GM23338 (cell line): ENCODE measurements at regions not wholly inside any gene's neighbourhood (a gene's known extent, or its start where the extent isn't known, plus 50 kb on each side); places are given as distances from the start of the nearest gene placed in this dataset.

Source experiments
- ATAC-seq: fragments of 200-7000 bp; cut with Tn5 transposase; 3 replicates; pipeline ENCODE4 v1.9.1; 2020
- DNase-seq: peaks from one replicate; pipeline ENCODE4 v3.0.0-alpha.2; 2015; ENCODE audit warnings: low spot score
- H2AFZ ChIP-seq: fragments of 200-600 bp; sonication (generic); 2 replicates; pipeline ENCODE4 v1.8.0; 2016; ENCODE audit warnings: antibody characterized with exemption, mild to moderate bottlenecking, moderate library complexity
- H3F3A ChIP-seq: fragments of 200-600 bp; sonication (generic); replicated peaks from 2 replicates; pipeline ENCODE4 v1.8.0; 2017; ENCODE audit warnings: antibody characterized with exemption, mixed run types, low read depth
- H3K27ac ChIP-seq: fragments of 200-600 bp; sonication (generic); 2 replicates; pipeline ENCODE4 v1.6.1; 2016; ENCODE audit warnings: low read depth
- H3K27me3 ChIP-seq: fragments of 200-600 bp; sonication (generic); 2 replicates; pipeline ENCODE4 v1.8.0; 2016; ENCODE audit warnings: mild to moderate bottlenecking, mixed run types, moderate library complexity; ENCODE audit not compliant: insufficient read depth
- H3K36me3 ChIP-seq: fragments of 200-600 bp; sonication (generic); 2 replicates; pipeline ENCODE4 v1.8.0; 2016; ENCODE audit warnings: mild to moderate bottlenecking; ENCODE audit not compliant: insufficient read depth
- H3K4me1 ChIP-seq: fragments of 200-600 bp; sonication (generic); 2 replicates; pipeline ENCODE4 v1.8.0; 2016; ENCODE audit warnings: mild to moderate bottlenecking, moderate library complexity; ENCODE audit not compliant: insufficient read depth
- H3K4me2 ChIP-seq: fragments of 200-600 bp; sonication (generic); 2 replicates; pipeline ENCODE4 v1.7.1; 2017; ENCODE audit warnings: mixed run types
- H3K4me3 ChIP-seq: fragments of 200-600 bp; sonication (generic); 2 replicates; pipeline ENCODE4 v1.6.1; 2016; ENCODE audit warnings: mixed run types
- H3K79me2 ChIP-seq: fragments of 200-600 bp; sonication (generic); replicated peaks from 2 replicates; pipeline ENCODE4 v1.8.0; 2017; ENCODE audit warnings: mild to moderate bottlenecking; ENCODE audit not compliant: insufficient read depth
- H3K9me2 ChIP-seq: fragments of 200-600 bp; sonication (generic); 2 replicates; pipeline ENCODE4 v1.8.0; 2017; ENCODE audit not compliant: insufficient read depth
- H4K20me1 ChIP-seq: fragments of 200-600 bp; sonication (generic); replicated peaks from 2 replicates; pipeline ENCODE4 v1.8.0; 2017; ENCODE audit warnings: mild to moderate bottlenecking; ENCODE audit not compliant: insufficient read depth
- H3K27ac Mint-ChIP-seq: 2 replicates; pipeline ENCODE4 v1.8.0; 2020; ENCODE audit warnings: inconsistent platforms, mild to moderate bottlenecking, moderate library complexity, mixed read lengths
- H3K27me3 Mint-ChIP-seq: 3 replicates; pipeline ENCODE4 v1.8.0; 2022; ENCODE audit warnings: low read depth, mild to moderate bottlenecking, moderate library complexity, mixed read lengths, inconsistent platforms; ENCODE audit not compliant: insufficient read depth, poor library complexity
- H3K36me3 Mint-ChIP-seq: 3 replicates; pipeline ENCODE4 v1.8.0; 2021; ENCODE audit warnings: low read depth, mild to moderate bottlenecking, inconsistent platforms, moderate library complexity, mixed read lengths
- H3K4me1 Mint-ChIP-seq: 3 replicates; pipeline ENCODE4 v1.8.0; 2020; ENCODE audit warnings: mild to moderate bottlenecking, inconsistent platforms, mixed read lengths
- H3K4me3 Mint-ChIP-seq: 3 replicates; pipeline ENCODE4 v1.8.0; 2021; ENCODE audit warnings: moderate library complexity, mild to moderate bottlenecking, inconsistent platforms, mixed read lengths
- H3K9me3 Mint-ChIP-seq: 3 replicates; pipeline ENCODE4 v1.8.0; 2020; ENCODE audit warnings: moderate library complexity, mild to moderate bottlenecking, inconsistent platforms, mixed read lengths
- ETS1 ChIP-seq: IDR thresholded peaks from 2 replicates; pipeline ENCODE4 v1.6.1; 2016; ENCODE audit warnings: antibody characterized with exemption
- EZH2phosphoT487 ChIP-seq: fragments of 200-600 bp; sonication (generic); IDR thresholded peaks from one replicate; pipeline ENCODE4 v1.8.1; 2018; ENCODE audit warnings: antibody characterized with exemption; ENCODE audit not compliant: unreplicated experiment
- JUNB ChIP-seq: IDR thresholded peaks from one replicate; pipeline ENCODE4 v1.6.1; 2016; ENCODE audit warnings: antibody characterized with exemption; ENCODE audit not compliant: unreplicated experiment
- REST ChIP-seq: IDR thresholded peaks from one replicate; pipeline ENCODE4 v1.6.1; 2018; ENCODE audit warnings: antibody characterized with exemption; ENCODE audit not compliant: unreplicated experiment
- ZNF462 ChIP-seq: fragments of 250-450 bp; sonication (Bioruptor Pico); IDR thresholded peaks from 2 replicates; pipeline ENCODE4 v1.5.0; 2020; ENCODE audit warnings: mild to moderate bottlenecking, moderate library complexity

GRCh38 chr16:85278839-85279238 lies 166.6 kb upstream of the CIBAR2 start:
- Histone ChIP-seq H4K20me1 (no peaks in the 10 kb centered on the region; the same call in none of the 2 replicates), H2AFZ (no peak overlapping the region), H3K79me2 (peaks cover 2% of the 10 kb centered on the region; the same call in 1 of the 2 replicates), H3K27me3 (no peaks in the 10 kb centered on the region), H3K4me1 (peaks cover 6% of the 10 kb centered on the region), H3K36me3 (no peaks in the 10 kb centered on the region), H3K27ac (no peak overlapping the region), H3F3A (no peaks in the 10 kb centered on the region), H3K4me3 (no peak overlapping the region), H3K4me2 (no peak overlapping the region), H3K9me2 (no peaks in the 10 kb centered on the region)
- no peak overlapping the region for H3K4me3 Mint-ChIP-seq
- H3K36me3 Mint-ChIP-seq: no peaks in the 10 kb centered on the region
- H3K9me3 Mint-ChIP-seq: no peaks in the 10 kb centered on the region
- ATAC-seq (no peak), DNase-seq (no peak)
- H3K27ac Mint-ChIP-seq: no peak overlapping the region
- TF ChIP-seq ZNF462 (CRISPR knock-in tag): no peak
- TF ChIP-seq EZH2phosphoT487: no peak
- TF ChIP-seq REST: no peak
- TF ChIP-seq JUNB: no peak
- no peak for TF ChIP-seq ETS1
- H3K4me1 Mint-ChIP-seq: peaks cover 27% of the 10 kb centered on the region
- H3K27me3 Mint-ChIP-seq: peaks cover 21% of the 10 kb centered on the region
